Neural cell (in vitro differentiated cells): ENCODE measurements at regions not wholly inside any gene's neighbourhood (a gene's known extent, or its start where the extent isn't known, plus 50 kb on each side); places are given as distances from the start of the nearest gene placed in this dataset.

Source experiments
- H2AFZ ChIP-seq: fragments of 200-600, 300-800 bp; sonication (generic), shearing (Covaris generic); 2 replicates; pipeline ENCODE4 v1.6.0; 2014; ENCODE audit warnings: low read depth, mild to moderate bottlenecking, antibody characterized with exemption, low read length, moderate library complexity
- H3F3A ChIP-seq: fragments of 200-600 bp; shearing (Covaris generic); 2 replicates; pipeline ENCODE4 v1.6.1; 2016; ENCODE audit warnings: mild to moderate bottlenecking, moderate library complexity, mixed read lengths, antibody characterized with exemption, low read length; ENCODE audit not compliant: insufficient read depth, poor library complexity, severe bottlenecking
- H3K27ac ChIP-seq: fragments of 200-600, 300-800 bp; sonication (generic), shearing (Covaris generic); 2 replicates; pipeline ENCODE4 v1.5.1; 2014; ENCODE audit warnings: mild to moderate bottlenecking, low read length, moderate library complexity
- H3K27me3 ChIP-seq: fragments of 300-800, 200-600 bp; sonication (generic), shearing (Covaris generic); 2 replicates; pipeline ENCODE4 v1.6.0; 2014; ENCODE audit warnings: mild to moderate bottlenecking, low read depth, low read length, moderate library complexity; ENCODE audit not compliant: insufficient read depth
- H3K36me3 ChIP-seq: fragments of 300-800, 200-600 bp; sonication (generic), shearing (Covaris generic); 2 replicates; pipeline ENCODE4 v1.5.1; 2014; ENCODE audit warnings: mild to moderate bottlenecking, antibody characterized with exemption, low read length, moderate library complexity; ENCODE audit not compliant: insufficient read depth
- H3K4me2 ChIP-seq: fragments of 300-800, 200-600 bp; sonication (generic), shearing (Covaris generic); 2 replicates; pipeline ENCODE4 v1.6.0; 2014; ENCODE audit warnings: mild to moderate bottlenecking, low read length
- H3K4me3 ChIP-seq: fragments of 300-800, 200-600 bp; sonication (generic), shearing (Covaris generic); 2 replicates; pipeline ENCODE4 v1.5.1; 2014; ENCODE audit warnings: mild to moderate bottlenecking, low read length, moderate library complexity
- H3K79me2 ChIP-seq: fragments of 200-600 bp; shearing (Covaris generic); replicated peaks from 2 replicates; pipeline ENCODE4 v1.6.0; 2014; ENCODE audit warnings: mild to moderate bottlenecking, low read length, moderate library complexity; ENCODE audit not compliant: insufficient read depth
- H3K9ac ChIP-seq: fragments of 300-800, 200-600 bp; sonication (generic), shearing (Covaris generic); 2 replicates; pipeline ENCODE4 v1.6.1; 2016; ENCODE audit warnings: mild to moderate bottlenecking, low read length, mixed read lengths
- H3K9me2 ChIP-seq: fragments of 200-600 bp; shearing (Covaris generic); 2 replicates; pipeline ENCODE4 v1.6.1; 2016; ENCODE audit warnings: mild to moderate bottlenecking, low read length, mixed read lengths; ENCODE audit not compliant: insufficient read depth
- H3K9me3 ChIP-seq: fragments of 200-600, 300-800 bp; sonication (generic), shearing (Covaris generic); 2 replicates; pipeline ENCODE4 v1.6.1; 2016; ENCODE audit warnings: mild to moderate bottlenecking, mixed run types, low read length, moderate library complexity, mixed read lengths
- H4K20me1 ChIP-seq: fragments of 200-600 bp; shearing (Covaris generic); 2 replicates; pipeline ENCODE4 v1.6.1; 2016; ENCODE audit warnings: mild to moderate bottlenecking, mixed run types; ENCODE audit not compliant: insufficient read depth
- CTCF ChIP-seq: fragments of 450-650 bp; IDR thresholded peaks from 2 replicates; pipeline ENCODE4 v1.5.1; 2014; ENCODE audit warnings: antibody characterized with exemption, mild to moderate bottlenecking, moderate library complexity; ENCODE audit not compliant: poor library complexity, severe bottlenecking
- EP300 ChIP-seq: fragments of 450-650 bp; conservative IDR thresholded peaks from 2 replicates; pipeline ENCODE4 v1.6.1; 2014; ENCODE audit warnings: antibody characterized with exemption, mild to moderate bottlenecking, moderate library complexity; ENCODE audit not compliant: poor library complexity, severe bottlenecking
- EZH2 ChIP-seq: fragments of 200-600, 300-800 bp; shearing (Covaris generic), sonication (generic); IDR thresholded peaks from 2 replicates; pipeline ENCODE4 v1.6.1; 2014; ENCODE audit warnings: antibody characterized with exemption, low read length, borderline replicate concordance, mild to moderate bottlenecking; ENCODE audit not compliant: insufficient read depth, poor library complexity, severe bottlenecking
- MXI1 ChIP-seq: fragments of 450-650 bp; conservative IDR thresholded peaks from 2 replicates; pipeline ENCODE4 v1.6.1; 2014; ENCODE audit warnings: antibody characterized with exemption, mild to moderate bottlenecking; ENCODE audit not compliant: poor library complexity, severe bottlenecking
- POLR2AphosphoS5 ChIP-seq: IDR thresholded peaks from 2 replicates; pipeline ENCODE4 v1.6.1; 2012
- RAD21 ChIP-seq: fragments of 450-650 bp; conservative IDR thresholded peaks from 2 replicates; pipeline ENCODE4 v1.6.1; 2014; ENCODE audit warnings: antibody characterized with exemption, mild to moderate bottlenecking, moderate library complexity
- REST ChIP-seq: IDR thresholded peaks from 2 replicates; pipeline ENCODE4 v1.6.1; 2012; ENCODE audit warnings: borderline replicate concordance
- SMC3 ChIP-seq: fragments of 450-650 bp; conservative IDR thresholded peaks from 2 replicates; pipeline ENCODE4 v1.6.1; 2014; ENCODE audit warnings: antibody characterized with exemption, mild to moderate bottlenecking, moderate library complexity; ENCODE audit not compliant: poor library complexity
- TAF1 ChIP-seq: IDR thresholded peaks from 2 replicates; pipeline ENCODE4 v1.6.1; 2012; ENCODE audit warnings: low read depth

- Histone ChIP-seq H3K27me3 (no peaks in the 10 kb centered on the region), H3K9ac (no peak overlapping the region), H3K4me2 (no peak overlapping the region)
Observed at GRCh38 chr12:34396861-34397590, 374.7 kb downstream of the ALG10 start.

GRCh38 chr12:34397591-34398365, 375.5 kb downstream of the ALG10 start:
- Histone ChIP-seq H3K27ac (no peak overlapping the region), H3K9me2 (no peaks in the 10 kb centered on the region), H3K9me3 (peaks cover 22% of the 10 kb centered on the region), H3K4me2 (no peak overlapping the region), H3K4me3 (no peak overlapping the region), H3K79me2 (no peaks in the 10 kb centered on the region), H4K20me1 (no peaks in the 10 kb centered on the region), H2AFZ (no peak overlapping the region), H3K27me3 (no peaks in the 10 kb centered on the region), H3F3A (no peaks in the 10 kb centered on the region), H3K9ac (no peak overlapping the region), H3K36me3 (no peaks in the 10 kb centered on the region)
- TF ChIP-seq CTCF (no peak), SMC3 (no peak), RAD21 (no peak), TAF1 (no peak), EZH2 (no peak), EP300 (no peak), MXI1 (no peak), POLR2AphosphoS5 (no peak), REST (no peak)

More at GRCh38 chr12:34396861-34397590, 374.7 kb downstream of the ALG10 start:
- no peak overlapping the region for H3K27ac ChIP-seq
- no peaks in the 10 kb centered on the region for H3K36me3 ChIP-seq
- no peaks in the 10 kb centered on the region for H3F3A ChIP-seq
- no peak overlapping the region for H2AFZ ChIP-seq
- H4K20me1 ChIP-seq: no peaks in the 10 kb centered on the region
- TF ChIP-seq EZH2 (no peak), TAF1 (no peak), EP300 (no peak), SMC3 (no peak), RAD21 (no peak), REST (no peak), MXI1 (no peak), POLR2AphosphoS5 (no peak)
- H3K9me3 ChIP-seq: peaks cover 17% of the 10 kb centered on the region
- H3K9me2 ChIP-seq: no peaks in the 10 kb centered on the region
- no peak overlapping the region for H3K4me3 ChIP-seq
- no peaks in the 10 kb centered on the region for H3K79me2 ChIP-seq
